ENCODE measurements at regions not wholly inside any gene's neighbourhood (a gene's known extent, or its start where the extent isn't known, plus 50 kb on each side); places are given as distances from the start of the nearest gene placed in this dataset.

DNA sequence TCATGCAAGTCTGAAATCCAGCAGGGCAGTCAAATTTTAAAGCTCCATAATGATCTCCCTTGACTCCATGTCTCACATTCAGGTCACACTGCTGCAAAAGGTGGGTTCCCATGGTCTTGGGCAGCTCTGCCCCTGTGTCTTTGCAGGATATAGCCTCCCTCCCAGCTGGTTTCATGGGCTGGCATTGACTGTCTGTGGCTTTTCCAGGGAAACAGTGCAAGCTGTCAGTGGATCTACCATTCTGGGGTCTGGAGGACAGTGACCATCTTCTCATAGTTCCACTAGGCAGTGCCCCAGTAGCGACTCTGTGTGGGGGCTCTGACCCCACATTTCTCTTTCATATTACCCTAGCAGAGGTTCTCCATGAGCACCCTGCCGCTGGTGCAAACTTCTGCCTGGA lies 220.6 kb upstream of the COPS8 start:
- TF ChIP-seq, protein P1, sequence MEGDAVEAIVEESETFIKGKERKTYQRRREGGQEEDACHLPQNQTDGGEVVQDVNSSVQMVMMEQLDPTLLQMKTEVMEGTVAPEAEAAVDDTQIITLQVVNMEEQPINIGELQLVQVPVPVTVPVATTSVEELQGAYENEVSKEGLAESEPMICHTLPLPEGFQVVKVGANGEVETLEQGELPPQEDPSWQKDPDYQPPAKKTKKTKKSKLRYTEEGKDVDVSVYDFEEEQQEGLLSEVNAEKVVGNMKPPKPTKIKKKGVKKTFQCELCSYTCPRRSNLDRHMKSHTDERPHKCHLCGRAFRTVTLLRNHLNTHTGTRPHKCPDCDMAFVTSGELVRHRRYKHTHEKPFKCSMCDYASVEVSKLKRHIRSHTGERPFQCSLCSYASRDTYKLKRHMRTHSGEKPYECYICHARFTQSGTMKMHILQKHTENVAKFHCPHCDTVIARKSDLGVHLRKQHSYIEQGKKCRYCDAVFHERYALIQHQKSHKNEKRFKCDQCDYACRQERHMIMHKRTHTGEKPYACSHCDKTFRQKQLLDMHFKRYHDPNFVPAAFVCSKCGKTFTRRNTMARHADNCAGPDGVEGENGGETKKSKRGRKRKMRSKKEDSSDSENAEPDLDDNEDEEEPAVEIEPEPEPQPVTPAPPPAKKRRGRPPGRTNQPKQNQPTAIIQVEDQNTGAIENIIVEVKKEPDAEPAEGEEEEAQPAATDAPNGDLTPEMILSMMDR (IDR thresholded peaks at IDR 0.05; ENCODE audit: poor library complexity) = no peak
- TF ChIP-seq EZH2 (IDR thresholded peaks at IDR 0.05; ENCODE audit: borderline replicate concordance) (no peak), EZH2phosphoT487 (IDR thresholded peaks at IDR 0.05; ENCODE audit: low read depth, severe bottlenecking, unreplicated experiment) (no peak)
